ENCODE measurements at regions not wholly inside any gene's neighbourhood (a gene's known extent, or its start where the extent isn't known, plus 50 kb on each side); places are given as distances from the start of the nearest gene placed in this dataset.

DNA sequence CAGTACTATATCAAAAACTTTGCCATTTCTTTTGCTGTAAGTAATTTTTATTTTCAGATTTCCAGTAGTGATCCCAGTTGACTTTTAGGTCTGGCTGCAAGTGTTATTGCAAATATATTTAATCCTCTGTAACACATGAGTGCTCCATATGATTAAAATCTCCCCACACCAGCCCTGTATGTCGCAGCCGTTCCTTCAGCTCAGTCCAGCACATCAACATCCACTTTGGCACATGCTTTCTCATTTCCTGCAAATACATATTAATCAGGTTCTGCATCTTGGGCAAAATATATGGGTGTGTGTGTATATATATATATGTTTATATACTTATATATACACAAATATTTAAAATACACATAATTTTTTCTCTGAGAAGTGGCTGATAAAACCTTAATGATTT is 919.5 kb downstream of the JRKL start:
- TF ChIP-seq, protein P1, sequence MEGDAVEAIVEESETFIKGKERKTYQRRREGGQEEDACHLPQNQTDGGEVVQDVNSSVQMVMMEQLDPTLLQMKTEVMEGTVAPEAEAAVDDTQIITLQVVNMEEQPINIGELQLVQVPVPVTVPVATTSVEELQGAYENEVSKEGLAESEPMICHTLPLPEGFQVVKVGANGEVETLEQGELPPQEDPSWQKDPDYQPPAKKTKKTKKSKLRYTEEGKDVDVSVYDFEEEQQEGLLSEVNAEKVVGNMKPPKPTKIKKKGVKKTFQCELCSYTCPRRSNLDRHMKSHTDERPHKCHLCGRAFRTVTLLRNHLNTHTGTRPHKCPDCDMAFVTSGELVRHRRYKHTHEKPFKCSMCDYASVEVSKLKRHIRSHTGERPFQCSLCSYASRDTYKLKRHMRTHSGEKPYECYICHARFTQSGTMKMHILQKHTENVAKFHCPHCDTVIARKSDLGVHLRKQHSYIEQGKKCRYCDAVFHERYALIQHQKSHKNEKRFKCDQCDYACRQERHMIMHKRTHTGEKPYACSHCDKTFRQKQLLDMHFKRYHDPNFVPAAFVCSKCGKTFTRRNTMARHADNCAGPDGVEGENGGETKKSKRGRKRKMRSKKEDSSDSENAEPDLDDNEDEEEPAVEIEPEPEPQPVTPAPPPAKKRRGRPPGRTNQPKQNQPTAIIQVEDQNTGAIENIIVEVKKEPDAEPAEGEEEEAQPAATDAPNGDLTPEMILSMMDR (IDR thresholded peaks at IDR 0.05) = no peak
- no peak for TF ChIP-seq EZH2 (IDR thresholded peaks at IDR 0.05)
